ENCODE measurements at regions not wholly inside any gene's neighbourhood (a gene's known extent, or its start where the extent isn't known, plus 50 kb on each side); places are given as distances from the start of the nearest gene placed in this dataset.
"Not testable (repeated sequence)": the region's sequence is repeated elsewhere in the genome, so short reads cannot be mapped to it uniquely, and the experiment has no call there.

- not testable (repeated sequence) for TF ChIP-seq CTCF (IDR thresholded peaks at IDR 0.05); MXI1 (IDR thresholded peaks at IDR 0.05; ENCODE audit: low read depth, low read length); GABPA (IDR thresholded peaks at IDR 0.05; ENCODE audit: low read depth); CHD2 (IDR thresholded peaks at IDR 0.05; ENCODE audit: low read length, partially characterized antibody); RXRA (IDR thresholded peaks at IDR 0.05; ENCODE audit: borderline replicate concordance, low read depth); TCF12 (IDR thresholded peaks at IDR 0.05); RAD21 (IDR thresholded peaks at IDR 0.05; ENCODE audit: low read length); POLR2AphosphoS5 (IDR thresholded peaks at IDR 0.05; ENCODE audit: low read depth, low read length)
- TF ChIP-seq, protein P1, sequence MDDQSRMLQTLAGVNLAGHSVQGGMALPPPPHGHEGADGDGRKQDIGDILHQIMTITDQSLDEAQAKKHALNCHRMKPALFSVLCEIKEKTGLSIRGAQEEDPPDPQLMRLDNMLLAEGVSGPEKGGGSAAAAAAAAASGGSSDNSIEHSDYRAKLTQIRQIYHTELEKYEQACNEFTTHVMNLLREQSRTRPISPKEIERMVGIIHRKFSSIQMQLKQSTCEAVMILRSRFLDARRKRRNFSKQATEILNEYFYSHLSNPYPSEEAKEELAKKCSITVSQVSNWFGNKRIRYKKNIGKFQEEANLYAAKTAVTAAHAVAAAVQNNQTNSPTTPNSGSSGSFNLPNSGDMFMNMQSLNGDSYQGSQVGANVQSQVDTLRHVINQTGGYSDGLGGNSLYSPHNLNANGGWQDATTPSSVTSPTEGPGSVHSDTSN (IDR thresholded peaks at IDR 0.05): not testable (repeated sequence)
- TF ChIP-seq, protein P2, sequence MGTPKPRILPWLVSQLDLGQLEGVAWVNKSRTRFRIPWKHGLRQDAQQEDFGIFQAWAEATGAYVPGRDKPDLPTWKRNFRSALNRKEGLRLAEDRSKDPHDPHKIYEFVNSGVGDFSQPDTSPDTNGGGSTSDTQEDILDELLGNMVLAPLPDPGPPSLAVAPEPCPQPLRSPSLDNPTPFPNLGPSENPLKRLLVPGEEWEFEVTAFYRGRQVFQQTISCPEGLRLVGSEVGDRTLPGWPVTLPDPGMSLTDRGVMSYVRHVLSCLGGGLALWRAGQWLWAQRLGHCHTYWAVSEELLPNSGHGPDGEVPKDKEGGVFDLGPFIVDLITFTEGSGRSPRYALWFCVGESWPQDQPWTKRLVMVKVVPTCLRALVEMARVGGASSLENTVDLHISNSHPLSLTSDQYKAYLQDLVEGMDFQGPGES (IDR thresholded peaks at IDR 0.05; ENCODE audit: low read depth, low read length): not testable (repeated sequence)
- TF ChIP-seq, protein P3, sequence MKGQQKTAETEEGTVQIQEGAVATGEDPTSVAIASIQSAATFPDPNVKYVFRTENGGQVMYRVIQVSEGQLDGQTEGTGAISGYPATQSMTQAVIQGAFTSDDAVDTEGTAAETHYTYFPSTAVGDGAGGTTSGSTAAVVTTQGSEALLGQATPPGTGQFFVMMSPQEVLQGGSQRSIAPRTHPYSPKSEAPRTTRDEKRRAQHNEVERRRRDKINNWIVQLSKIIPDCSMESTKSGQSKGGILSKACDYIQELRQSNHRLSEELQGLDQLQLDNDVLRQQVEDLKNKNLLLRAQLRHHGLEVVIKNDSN (IDR thresholded peaks at IDR 0.05; ENCODE audit: borderline replicate concordance, low read depth): not testable (repeated sequence)
These were observed 198.5 kb upstream of the PTPRZ1 start for GRCh38 chr7:121674455-121674854.

Measured in SK-N-SH (cell line).